ENCODE measurements at regions not wholly inside any gene's neighbourhood (a gene's known extent, or its start where the extent isn't known, plus 50 kb on each side); places are given as distances from the start of the nearest gene placed in this dataset.

- TF ChIP-seq, protein P1, sequence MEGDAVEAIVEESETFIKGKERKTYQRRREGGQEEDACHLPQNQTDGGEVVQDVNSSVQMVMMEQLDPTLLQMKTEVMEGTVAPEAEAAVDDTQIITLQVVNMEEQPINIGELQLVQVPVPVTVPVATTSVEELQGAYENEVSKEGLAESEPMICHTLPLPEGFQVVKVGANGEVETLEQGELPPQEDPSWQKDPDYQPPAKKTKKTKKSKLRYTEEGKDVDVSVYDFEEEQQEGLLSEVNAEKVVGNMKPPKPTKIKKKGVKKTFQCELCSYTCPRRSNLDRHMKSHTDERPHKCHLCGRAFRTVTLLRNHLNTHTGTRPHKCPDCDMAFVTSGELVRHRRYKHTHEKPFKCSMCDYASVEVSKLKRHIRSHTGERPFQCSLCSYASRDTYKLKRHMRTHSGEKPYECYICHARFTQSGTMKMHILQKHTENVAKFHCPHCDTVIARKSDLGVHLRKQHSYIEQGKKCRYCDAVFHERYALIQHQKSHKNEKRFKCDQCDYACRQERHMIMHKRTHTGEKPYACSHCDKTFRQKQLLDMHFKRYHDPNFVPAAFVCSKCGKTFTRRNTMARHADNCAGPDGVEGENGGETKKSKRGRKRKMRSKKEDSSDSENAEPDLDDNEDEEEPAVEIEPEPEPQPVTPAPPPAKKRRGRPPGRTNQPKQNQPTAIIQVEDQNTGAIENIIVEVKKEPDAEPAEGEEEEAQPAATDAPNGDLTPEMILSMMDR (IDR thresholded peaks at IDR 0.05; ENCODE audit: borderline replicate concordance, control extremely low read depth, extremely low read depth, insufficient read depth, missing control alignments), result no peak
- no peak for DNase-seq (ENCODE audit: low spot score)
- in situ Hi-C loops (cut with MboI; ENCODE audit: low sequenced_read_pairs, unreplicated experiment), result no loop called here
Observed at GRCh38 chr2:120876526-120877280, 141.0 kb downstream of the GLI2 start.

- in situ Hi-C loops (cut with MboI; ENCODE audit: low sequenced_read_pairs, unreplicated experiment), result no loop called here
- TF ChIP-seq, protein P1 (IDR thresholded peaks at IDR 0.05; ENCODE audit: borderline replicate concordance, control extremely low read depth, extremely low read depth, insufficient read depth, missing control alignments), result no peak
- no peak for DNase-seq (ENCODE audit: low spot score)
Observed at GRCh38 chr2:120877409-120877808, 141.7 kb downstream of the GLI2 start.

DNA sequence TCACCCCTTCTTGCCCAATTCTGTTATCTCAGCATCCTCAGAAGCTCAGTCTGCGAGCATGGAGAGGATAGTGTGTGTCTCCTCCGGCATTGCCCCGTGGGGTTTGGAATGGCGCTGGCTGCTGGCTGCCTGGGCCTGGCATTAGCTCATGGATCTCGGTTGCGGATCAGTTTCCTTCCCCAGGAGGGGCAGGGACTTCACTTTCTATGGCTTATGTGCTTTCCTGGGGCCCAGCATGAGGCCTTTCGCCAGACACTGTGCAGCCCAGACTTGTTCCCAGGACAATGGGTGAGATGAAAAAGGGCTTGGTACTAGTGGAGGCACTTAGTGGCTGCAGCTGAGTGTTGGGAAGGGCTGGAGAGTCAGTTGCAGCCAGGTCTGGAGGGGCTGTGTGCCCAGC lies 143.3 kb downstream of the GLI2 start:
- in situ Hi-C loops (cut with MboI; ENCODE audit: low sequenced_read_pairs, unreplicated experiment), result no loop called here
- TF ChIP-seq, protein P1 (IDR thresholded peaks at IDR 0.05; ENCODE audit: borderline replicate concordance, control extremely low read depth, extremely low read depth, insufficient read depth, missing control alignments), result no peak
- no peak for DNase-seq (ENCODE audit: low spot score)

DNA sequence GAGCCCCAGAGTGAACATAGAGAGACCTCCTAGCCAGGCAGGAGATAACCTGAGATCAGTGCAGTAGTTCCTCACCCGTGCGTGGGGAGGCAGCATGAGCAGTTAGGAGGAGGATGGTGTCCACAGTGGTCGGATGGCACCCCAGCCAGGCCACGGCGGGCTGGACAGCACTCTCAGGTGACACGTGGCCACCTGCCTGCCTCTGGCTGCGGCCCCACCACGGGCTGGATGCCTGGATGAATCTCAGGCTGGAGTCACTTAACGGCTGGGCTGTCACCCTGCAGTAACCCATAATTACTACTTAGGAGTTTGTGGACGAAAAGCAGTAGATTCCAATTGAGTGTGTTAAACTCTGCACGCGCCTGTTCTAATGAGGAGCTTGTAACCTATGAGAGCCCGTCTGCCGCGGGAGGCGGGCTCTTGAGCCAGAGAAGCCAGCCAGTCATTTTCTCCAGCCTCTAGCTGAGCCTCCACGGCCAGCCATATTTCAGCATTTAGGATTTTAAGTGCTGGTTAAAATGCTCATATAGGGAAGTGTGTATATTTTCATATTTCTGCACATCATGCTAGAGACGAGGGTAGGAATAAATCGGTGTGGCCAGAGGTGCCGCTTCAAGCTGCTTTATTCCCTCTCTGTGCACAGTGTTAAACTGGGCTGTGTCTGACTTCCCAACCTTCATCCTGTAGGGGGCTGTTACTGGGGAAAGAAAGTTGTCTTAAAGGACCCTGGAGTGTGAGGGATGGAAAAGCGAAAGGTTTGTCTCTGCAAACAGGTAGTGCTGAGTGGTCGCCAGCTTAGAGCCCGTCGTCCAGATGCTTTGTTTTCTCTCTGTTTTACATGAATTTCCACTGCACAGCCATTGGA lies 144.0 kb downstream of the GLI2 start:
- DNase-seq (ENCODE audit: low spot score), result no peak
- TF ChIP-seq, protein P1 (IDR thresholded peaks at IDR 0.05; ENCODE audit: borderline replicate concordance, control extremely low read depth, extremely low read depth, insufficient read depth, missing control alignments), result no peak
- in situ Hi-C loops (cut with MboI; ENCODE audit: low sequenced_read_pairs, unreplicated experiment), result no loop called here

GRCh38 chr2:120880381-120880780 lies 144.7 kb downstream of the GLI2 start:
- in situ Hi-C loops (cut with MboI; ENCODE audit: low sequenced_read_pairs, unreplicated experiment), result no loop called here
- TF ChIP-seq, protein P1 (IDR thresholded peaks at IDR 0.05; ENCODE audit: borderline replicate concordance, control extremely low read depth, extremely low read depth, insufficient read depth, missing control alignments), result no peak
- DNase-seq (ENCODE audit: low spot score), result no peak

DNA sequence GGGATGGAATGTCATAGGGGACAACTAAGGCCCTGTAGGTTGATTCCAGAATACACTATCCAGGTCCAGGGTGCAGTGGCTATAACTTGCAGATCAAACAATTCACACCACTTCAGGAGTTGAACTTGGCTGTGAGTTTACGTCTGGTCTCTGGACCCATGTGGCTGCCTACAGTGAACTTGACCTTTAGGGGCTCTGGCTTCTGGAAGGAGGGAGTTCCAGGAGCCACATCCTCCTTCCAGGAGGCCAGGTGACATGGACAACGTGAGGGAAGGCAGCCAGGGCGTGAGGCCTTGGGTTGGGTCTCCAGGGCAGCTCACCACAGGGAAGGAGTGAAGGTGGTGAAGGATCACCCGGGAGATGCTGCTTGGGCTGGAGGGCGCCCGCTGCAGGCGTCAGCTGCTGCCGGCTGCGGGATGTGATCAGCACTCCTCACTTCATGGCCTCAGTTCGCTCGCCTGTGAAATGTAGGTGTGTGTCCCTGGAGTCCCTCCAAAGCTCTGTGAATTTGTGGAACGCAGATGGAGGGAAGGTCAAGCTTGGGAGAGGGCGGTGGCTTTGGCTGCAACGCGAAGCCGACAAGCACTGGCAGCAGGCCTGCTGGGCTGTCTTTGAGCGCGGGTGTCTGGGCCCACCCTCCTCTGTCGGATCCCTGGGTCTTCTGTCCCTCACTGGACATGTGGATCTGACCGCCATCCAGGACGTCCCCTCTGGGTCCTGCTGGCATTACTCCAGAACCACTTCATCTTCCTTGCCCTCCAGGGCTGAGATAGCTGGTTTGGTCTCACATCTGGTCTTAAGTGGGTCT lies 146.5 kb downstream of the GLI2 start:
- DNase-seq (ENCODE audit: low spot score), result no peak
- TF ChIP-seq, protein P1 (IDR thresholded peaks at IDR 0.05; ENCODE audit: borderline replicate concordance, control extremely low read depth, extremely low read depth, insufficient read depth, missing control alignments), result no peak
- in situ Hi-C loops (cut with MboI; ENCODE audit: low sequenced_read_pairs, unreplicated experiment), result no loop called here
